ENCODE measurements at regions not wholly inside any gene's neighbourhood (a gene's known extent, or its start where the extent isn't known, plus 50 kb on each side); places are given as distances from the start of the nearest gene placed in this dataset.

- TF ChIP-seq EZH2 (IDR thresholded peaks at IDR 0.05; ENCODE audit: low read depth, unreplicated experiment), result no peak
- no peak for TF ChIP-seq CTCF (conservative IDR thresholded peaks at IDR 0.05; ENCODE audit: low read depth in 2 of 2)
- TF ChIP-seq POLR2AphosphoS5 (IDR thresholded peaks at IDR 0.05; ENCODE audit: low read depth), result no peak
- TF ChIP-seq, protein P1, sequence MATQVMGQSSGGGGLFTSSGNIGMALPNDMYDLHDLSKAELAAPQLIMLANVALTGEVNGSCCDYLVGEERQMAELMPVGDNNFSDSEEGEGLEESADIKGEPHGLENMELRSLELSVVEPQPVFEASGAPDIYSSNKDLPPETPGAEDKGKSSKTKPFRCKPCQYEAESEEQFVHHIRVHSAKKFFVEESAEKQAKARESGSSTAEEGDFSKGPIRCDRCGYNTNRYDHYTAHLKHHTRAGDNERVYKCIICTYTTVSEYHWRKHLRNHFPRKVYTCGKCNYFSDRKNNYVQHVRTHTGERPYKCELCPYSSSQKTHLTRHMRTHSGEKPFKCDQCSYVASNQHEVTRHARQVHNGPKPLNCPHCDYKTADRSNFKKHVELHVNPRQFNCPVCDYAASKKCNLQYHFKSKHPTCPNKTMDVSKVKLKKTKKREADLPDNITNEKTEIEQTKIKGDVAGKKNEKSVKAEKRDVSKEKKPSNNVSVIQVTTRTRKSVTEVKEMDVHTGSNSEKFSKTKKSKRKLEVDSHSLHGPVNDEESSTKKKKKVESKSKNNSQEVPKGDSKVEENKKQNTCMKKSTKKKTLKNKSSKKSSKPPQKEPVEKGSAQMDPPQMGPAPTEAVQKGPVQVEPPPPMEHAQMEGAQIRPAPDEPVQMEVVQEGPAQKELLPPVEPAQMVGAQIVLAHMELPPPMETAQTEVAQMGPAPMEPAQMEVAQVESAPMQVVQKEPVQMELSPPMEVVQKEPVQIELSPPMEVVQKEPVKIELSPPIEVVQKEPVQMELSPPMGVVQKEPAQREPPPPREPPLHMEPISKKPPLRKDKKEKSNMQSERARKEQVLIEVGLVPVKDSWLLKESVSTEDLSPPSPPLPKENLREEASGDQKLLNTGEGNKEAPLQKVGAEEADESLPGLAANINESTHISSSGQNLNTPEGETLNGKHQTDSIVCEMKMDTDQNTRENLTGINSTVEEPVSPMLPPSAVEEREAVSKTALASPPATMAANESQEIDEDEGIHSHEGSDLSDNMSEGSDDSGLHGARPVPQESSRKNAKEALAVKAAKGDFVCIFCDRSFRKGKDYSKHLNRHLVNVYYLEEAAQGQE (IDR thresholded peaks at IDR 0.05; ENCODE audit: unreplicated experiment), result no peak
- TF ChIP-seq ZNF462 (CRISPR knock-in tag; IDR thresholded peaks at IDR 0.05), result no peak
- TF ChIP-seq EZH2phosphoT487 (IDR thresholded peaks at IDR 0.05; ENCODE audit: unreplicated experiment), result no peak
- no peak for TF ChIP-seq CREB1 (CRISPR knock-in tag; IDR thresholded peaks at IDR 0.05; ENCODE audit: low read depth)
- no peak for TF ChIP-seq JUNB (IDR thresholded peaks at IDR 0.05; ENCODE audit: unreplicated experiment)
- TF ChIP-seq STAT1 (IDR thresholded peaks at IDR 0.05; ENCODE audit: unreplicated experiment), result no peak
- TF ChIP-seq, protein P2, sequence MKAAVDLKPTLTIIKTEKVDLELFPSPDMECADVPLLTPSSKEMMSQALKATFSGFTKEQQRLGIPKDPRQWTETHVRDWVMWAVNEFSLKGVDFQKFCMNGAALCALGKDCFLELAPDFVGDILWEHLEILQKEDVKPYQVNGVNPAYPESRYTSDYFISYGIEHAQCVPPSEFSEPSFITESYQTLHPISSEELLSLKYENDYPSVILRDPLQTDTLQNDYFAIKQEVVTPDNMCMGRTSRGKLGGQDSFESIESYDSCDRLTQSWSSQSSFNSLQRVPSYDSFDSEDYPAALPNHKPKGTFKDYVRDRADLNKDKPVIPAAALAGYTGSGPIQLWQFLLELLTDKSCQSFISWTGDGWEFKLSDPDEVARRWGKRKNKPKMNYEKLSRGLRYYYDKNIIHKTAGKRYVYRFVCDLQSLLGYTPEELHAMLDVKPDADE (IDR thresholded peaks at IDR 0.05), result no peak
Observed at GRCh38 chr13:21905486-21905885, 234.6 kb downstream of the FGF9 start.

All from GM23338 (cell line).